Body of pancreas (tissue), 4 donors: ENCODE measurements at regions not wholly inside any gene's neighbourhood (a gene's known extent, or its start where the extent isn't known, plus 50 kb on each side); places are given as distances from the start of the nearest gene placed in this dataset.

Source experiments
- ATAC-seq: fragments of 150-250 bp; one replicate; pipeline ENCODE4 v1.9.1; 2016
- DNase-seq, 4 donors: peaks; one replicate each; pipeline ENCODE4 v3.0.0-alpha.2; 2019
- H3K27ac ChIP-seq, 4 donors: fragments of 200-600 bp; sonication (generic); 1 replicate in 3 of 4; 2 replicates in 1 of 4; pipeline versions ENCODE4 v1.5.1 to v1.6.1; 2016 to 2019; ENCODE audit warnings: mild to moderate bottlenecking in 1 of 4, mixed read lengths in 1 of 4, moderate library complexity in 1 of 4
- H3K27me3 ChIP-seq, 2 donors: fragments of 200-600 bp; sonication (generic); one replicate each; pipeline ENCODE4 v1.6.0; 2016; ENCODE audit warnings: mild to moderate bottlenecking in 1 of 2
- H3K36me3 ChIP-seq, 2 donors: fragments of 200-600 bp; sonication (generic); replicated peaks in 1 of 2; 2 replicates each; pipeline ENCODE4 v1.5.1; 2016; ENCODE audit warnings: low read depth in 2 of 2; ENCODE audit not compliant: insufficient read depth in 1 of 2
- H3K4me1 ChIP-seq: fragments of 200-600 bp; sonication (generic); one replicate; pipeline ENCODE4 v1.6.0; 2016
- H3K4me3 ChIP-seq, 2 donors: fragments of 200-600 bp; sonication (generic); 1 replicate in 1 of 2; 2 replicates in 1 of 2; pipeline ENCODE4 v1.5.1; 2016 to 2019
- H3K9me3 ChIP-seq, 3 donors: fragments of 200-600 bp; sonication (generic); 1 replicate in 2 of 3; 2 replicates in 1 of 3; pipeline ENCODE4 v1.5.1; 2016
- CTCF ChIP-seq, 7 experiments: fragments of 450-650 bp in 4 of 7; fragments of 200-600 bp in 3 of 7; sonication (generic) in 3 of 7; IDR thresholded peaks; one replicate each; pipeline ENCODE4 v1.5.1; 2016 to 2019; ENCODE audit warnings: antibody characterized with exemption in 7 of 7
- POLR2A ChIP-seq, 3 donors: fragments of 450-650 bp; IDR thresholded peaks; one replicate each; pipeline ENCODE4 v1.6.1; 2016; ENCODE audit warnings: antibody characterized with exemption in 3 of 3, mild to moderate bottlenecking in 2 of 3
- WGBS, 2 donors: methylation state at CpG; one replicate each; pipeline ENCODE4 v1.1.5; 2017; 5-methylcytosine and 5-hydroxymethylcytosine counted together
- intact Hi-C: fragments of 100-400 bp; cut with DNase I; formaldehyde crosslinking; loops from one replicate; pipeline ENCODE4 v1.15.1; 2023

- intact Hi-C loops, result no loop called here
- no peak for TF ChIP-seq CTCF (IDR thresholded peaks at IDR 0.05)
- TF ChIP-seq POLR2A (IDR thresholded peaks at IDR 0.05), result no peak
- Histone ChIP-seq H3K4me1 (no peaks in the 10 kb centered on the region), H3K36me3 (no peaks in the 10 kb centered on the region), H3K27ac (no peak overlapping the region), H3K4me3 (no peak overlapping the region), H3K9me3 (no peaks in the 10 kb centered on the region), H3K27me3 (no peaks in the 10 kb centered on the region)
- ATAC-seq (no peak), DNase-seq (no peak)
- WGBS, 2 donors, result 52 to 59% methylated on average over 8 of the region's 8 CpGs
These were observed 145.9 kb downstream of the CARTPT start for GRCh38 chr5:71864730-71865601.

GRCh38 chr5:71865665-71866320 is 146.7 kb downstream of the CARTPT start:
- Histone ChIP-seq H3K4me3 (no peak overlapping the region), H3K36me3 (no peaks in the 10 kb centered on the region), H3K27me3 (no peaks in the 10 kb centered on the region), H3K4me1 (no peaks in the 10 kb centered on the region), H3K9me3 (no peaks in the 10 kb centered on the region), H3K27ac (no peak overlapping the region)
- WGBS, 2 donors, result 61 to 78% methylated on average over 3 of the region's 3 CpGs
- ATAC-seq (no peak), DNase-seq (no peak)
- no peak for TF ChIP-seq POLR2A (IDR thresholded peaks at IDR 0.05)
- TF ChIP-seq CTCF (IDR thresholded peaks at IDR 0.05), result no peak
- intact Hi-C loops, result no loop called here

- Histone ChIP-seq H3K36me3 (no peaks in the 10 kb centered on the region), H3K9me3 (no peaks in the 10 kb centered on the region), H3K27me3 (no peaks in the 10 kb centered on the region), H3K4me1 (no peaks in the 10 kb centered on the region), H3K27ac (no peak overlapping the region), H3K4me3 (no peak overlapping the region)
- 67 to 71% methylated on average over 6 of the region's 6 CpGs for WGBS, 2 donors
- DNase-seq (no peak), ATAC-seq (no peak)
- intact Hi-C loops, result no loop called here
- TF ChIP-seq POLR2A (IDR thresholded peaks at IDR 0.05), result no peak
- TF ChIP-seq CTCF (IDR thresholded peaks at IDR 0.05), result no peak
These were observed 153.3 kb downstream of the CARTPT start for GRCh38 chr5:71872311-71872864.

DNA sequence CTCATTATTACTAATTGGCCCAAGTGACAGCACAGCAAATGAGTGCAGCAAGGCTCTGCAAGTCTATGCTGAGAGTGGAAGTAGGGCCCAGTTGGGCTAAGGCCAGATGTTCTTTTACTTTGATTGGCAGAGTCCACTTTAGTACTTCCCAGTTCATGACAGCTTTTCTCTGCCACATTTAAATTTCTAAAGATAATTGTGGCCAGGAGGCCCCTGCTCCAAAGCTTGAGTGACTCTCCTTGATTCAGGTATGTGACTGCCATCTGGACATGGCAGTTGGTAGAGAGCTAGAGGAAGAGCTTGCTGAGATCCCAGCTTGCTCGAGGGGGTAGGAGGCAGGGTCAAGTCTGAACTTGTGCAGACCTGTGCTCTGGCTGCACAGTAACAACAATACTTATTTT is 154.1 kb downstream of the CARTPT start:
- no peak for DNase-seq
- no peaks in the 10 kb centered on the region for H3K9me3 ChIP-seq
- intact Hi-C loops, result no loop called here
- H3K27me3 ChIP-seq, result no peaks in the 10 kb centered on the region
- no peaks in the 10 kb centered on the region for H3K36me3 ChIP-seq
- H3K27ac ChIP-seq, result no peak overlapping the region
- H3K4me1 ChIP-seq, result no peaks in the 10 kb centered on the region
- H3K4me3 ChIP-seq, result no peak overlapping the region
- WGBS, 2 donors, result 50 to 63% methylated on average over 1 of the region's 1 CpG
- ATAC-seq, result no peak
- TF ChIP-seq POLR2A (IDR thresholded peaks at IDR 0.05), result no peak
- no peak for TF ChIP-seq CTCF (IDR thresholded peaks at IDR 0.05)
